GM08714 (cell line): ENCODE measurements at regions not wholly inside any gene's neighbourhood (a gene's known extent, or its start where the extent isn't known, plus 50 kb on each side); places are given as distances from the start of the nearest gene placed in this dataset.
A peak's percentile ranks its signal among the peaks of the same experiment; 100 is the strongest.

Experiments
- H3K4me3 ChIP-seq: fragments of 200-500 bp; sonication (Bioruptor generic); 2 replicates; pipeline ENCODE4 v1.5.1; 2014; ENCODE audit warnings: mild to moderate bottlenecking, low read length, inconsistent platforms
- ZNF274 ChIP-seq: IDR thresholded peaks from 2 replicates; pipeline ENCODE4 v1.6.1; 2012; ENCODE audit warnings: mild to moderate bottlenecking, low read depth, low read length

GRCh38 chr1:234944439-234945344 lies 183.9 kb downstream of the TOMM20 start:
- no peak for TF ChIP-seq ZNF274
- peak overlapping the region; percentile 32; the same call in 1 of the 2 replicates for H3K4me3 ChIP-seq

GRCh38 chr1:234943836-234944402 lies 184.7 kb downstream of the TOMM20 start:
- no peak for TF ChIP-seq ZNF274
- no peak overlapping the region for H3K4me3 ChIP-seq

GRCh38 chr1:234942879-234943506 lies 185.6 kb downstream of the TOMM20 start:
- H3K4me3 ChIP-seq, result no peak overlapping the region
- no peak for TF ChIP-seq ZNF274

- TF ChIP-seq ZNF274, result no peak
- H3K4me3 ChIP-seq, result no peak overlapping the region
Observed at GRCh38 chr1:234942012-234942332, 186.7 kb downstream of the TOMM20 start.

- no peak overlapping the region for H3K4me3 ChIP-seq
- TF ChIP-seq ZNF274, result no peak
Observed at GRCh38 chr1:234941321-234942011, 187.2 kb downstream of the TOMM20 start.

- H3K4me3 ChIP-seq, result no peak overlapping the region
- TF ChIP-seq ZNF274, result no peak
Observed at GRCh38 chr1:234940841-234941240, 187.8 kb downstream of the TOMM20 start.

- H3K4me3 ChIP-seq, result no peak overlapping the region
- no peak for TF ChIP-seq ZNF274
Observed at GRCh38 chr1:234938924-234939323, 189.7 kb downstream of the TOMM20 start.

GRCh38 chr1:234938135-234938534 lies 190.5 kb downstream of the TOMM20 start:
- TF ChIP-seq ZNF274, result no peak
- H3K4me3 ChIP-seq, result no peak overlapping the region

- TF ChIP-seq ZNF274, result no peak
- no peak overlapping the region for H3K4me3 ChIP-seq
Observed at GRCh38 chr1:234936612-234937389, 191.8 kb downstream of the TOMM20 start.

GRCh38 chr1:234934611-234935033 lies 194.0 kb downstream of the TOMM20 start:
- no peak overlapping the region for H3K4me3 ChIP-seq
- TF ChIP-seq ZNF274, result no peak

GRCh38 chr1:234933475-234933874 lies 195.2 kb downstream of the TOMM20 start:
- peak overlapping the region; percentile 25; the same call in 1 of the 2 replicates for H3K4me3 ChIP-seq
- TF ChIP-seq ZNF274, result no peak

GRCh38 chr1:234932511-234933430 lies 195.9 kb downstream of the TOMM20 start:
- TF ChIP-seq ZNF274, result no peak
- no peak overlapping the region; the same call in 1 of the 2 replicates for H3K4me3 ChIP-seq

- no peak overlapping the region for H3K4me3 ChIP-seq
- TF ChIP-seq ZNF274, result no peak
Observed at GRCh38 chr1:234932106-234932505, 196.5 kb downstream of the TOMM20 start.
